HK-2 (cell line): ENCODE measurements at regions not wholly inside any gene's neighbourhood (a gene's known extent, or its start where the extent isn't known, plus 50 kb on each side); places are given as distances from the start of the nearest gene placed in this dataset.

Source experiments
- DNase-seq: peaks from one replicate; pipeline ENCODE4 v3.0.0-alpha.2; 2018; ENCODE audit not compliant: unreplicated experiment

- DNase-seq: no peak
Measured at GRCh38 chr4:183852910-183853547, 52.1 kb upstream of the STOX2 start.

GRCh38 chr4:183853548-183853940, 51.6 kb upstream of the STOX2 start:
- DNase-seq: no peak
